GM12875 (cell line): ENCODE measurements at regions not wholly inside any gene's neighbourhood (a gene's known extent, or its start where the extent isn't known, plus 50 kb on each side); places are given as distances from the start of the nearest gene placed in this dataset.
"Not testable (repeated sequence)": the region's sequence is repeated elsewhere in the genome, so short reads cannot be mapped to it uniquely, and the experiment has no call there.

Experiments used
- H3K4me3 ChIP-seq: one replicate; pipeline ENCODE4 v1.5.1; 2011; ENCODE audit warnings: low read depth, low read length, control low read depth
- CTCF ChIP-seq: IDR thresholded peaks from 2 replicates; pipeline ENCODE4 v1.5.1; 2011; ENCODE audit warnings: low read depth, mild to moderate bottlenecking, control low read depth, inconsistent platforms, low read length, moderate library complexity, borderline replicate concordance; ENCODE audit not compliant: insufficient read depth

GRCh38 chr18:42360716-42361115 is 405.7 kb downstream of the PIK3C3 start:
- H3K4me3 ChIP-seq, result no peak overlapping the region
- no peak for TF ChIP-seq CTCF

GRCh38 chr18:42363446-42364441 is 408.7 kb downstream of the PIK3C3 start:
- TF ChIP-seq CTCF, result no peak
- H3K4me3 ChIP-seq, result no peak overlapping the region

DNA sequence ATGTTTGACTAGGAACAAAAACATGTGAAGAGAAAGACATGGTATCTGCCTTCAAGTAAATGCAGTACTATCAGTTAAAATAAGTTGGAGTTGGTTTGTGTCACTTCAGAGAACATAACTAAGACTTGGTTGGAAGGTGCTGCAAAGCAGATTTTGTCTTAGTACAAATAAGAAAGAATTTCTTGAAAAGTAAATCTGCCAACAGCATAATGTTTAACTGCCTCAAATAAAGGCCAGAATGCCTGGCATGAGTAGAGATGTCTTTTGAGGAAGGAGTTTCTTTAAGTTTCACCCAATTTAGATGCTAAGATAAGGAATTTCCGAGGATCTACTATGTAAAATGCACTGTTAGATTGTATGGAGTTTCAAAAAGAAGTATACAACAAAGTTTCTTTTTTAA is 409.7 kb downstream of the PIK3C3 start:
- no peak for TF ChIP-seq CTCF
- no peak overlapping the region for H3K4me3 ChIP-seq

- H3K4me3 ChIP-seq, result no peak overlapping the region
- TF ChIP-seq CTCF, result no peak
Measured at GRCh38 chr18:42365591-42365990, 410.6 kb downstream of the PIK3C3 start.

- H3K4me3 ChIP-seq, result no peak overlapping the region
- TF ChIP-seq CTCF, result no peak
Measured at GRCh38 chr18:42373584-42373983, 418.6 kb downstream of the PIK3C3 start.

DNA sequence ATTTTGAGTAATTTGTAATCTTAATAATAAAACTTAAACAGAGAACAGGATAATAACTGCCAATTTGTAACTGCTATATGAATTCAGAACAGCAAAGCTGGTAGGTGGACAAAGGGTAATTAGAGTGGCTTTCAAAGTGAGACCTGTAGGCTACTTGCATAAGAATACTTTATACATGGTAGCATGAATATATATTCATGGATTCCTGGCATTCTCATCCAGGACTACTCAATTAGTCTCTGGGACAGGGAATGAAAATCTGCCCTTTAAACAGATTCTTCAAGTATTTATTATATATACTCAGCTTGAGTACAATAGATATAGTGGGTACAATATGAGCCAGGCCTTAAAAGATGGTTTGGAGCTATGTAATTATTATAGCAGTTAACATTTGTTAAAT is 419.9 kb downstream of the PIK3C3 start:
- no peak for TF ChIP-seq CTCF
- H3K4me3 ChIP-seq, result no peak overlapping the region

- not testable (repeated sequence) for H3K4me3 ChIP-seq
Measured at GRCh38 chr18:42378854-42379253, 423.8 kb downstream of the PIK3C3 start.

GRCh38 chr18:42381236-42381635 is 426.2 kb downstream of the PIK3C3 start:
- not testable (repeated sequence) for H3K4me3 ChIP-seq
